H1 (cell line): ENCODE measurements at regions not wholly inside any gene's neighbourhood (a gene's known extent, or its start where the extent isn't known, plus 50 kb on each side); places are given as distances from the start of the nearest gene placed in this dataset.

ENCODE experiments used
- EGR1 ChIP-seq: IDR thresholded peaks from 2 replicates; pipeline ENCODE4 v1.6.1; 2011; ENCODE audit warnings: low read depth, low read length, borderline replicate concordance
- HDAC2 ChIP-seq, 2 experiments: fragments of 300-600 bp in 1 of 2; sonication (generic) in 1 of 2; IDR thresholded peaks; 2 replicates each; pipeline ENCODE4 v1.6.1; 2011 to 2012; ENCODE audit warnings: low read depth in 2 of 2, low read length in 2 of 2, mild to moderate bottlenecking in 2 of 2, moderate library complexity in 2 of 2, borderline replicate concordance in 1 of 2, inconsistent platforms in 1 of 2
- RAD21 ChIP-seq, 2 experiments: IDR thresholded peaks in 1 of 2; conservative IDR thresholded peaks in 1 of 2; 2 replicates each; pipeline ENCODE4 v1.6.1; 2011; ENCODE audit warnings: low read depth in 2 of 2, low read length in 2 of 2, improper control_type of control experiment in 1 of 2, inconsistent platforms in 1 of 2, mild to moderate bottlenecking in 1 of 2, moderate library complexity in 1 of 2
- TF ChIP-seq, protein P1 (sequence below): IDR thresholded peaks from 2 replicates; pipeline ENCODE4 v1.6.1; 2011; ENCODE audit warnings: low read length, improper control_type of control experiment

DNA sequence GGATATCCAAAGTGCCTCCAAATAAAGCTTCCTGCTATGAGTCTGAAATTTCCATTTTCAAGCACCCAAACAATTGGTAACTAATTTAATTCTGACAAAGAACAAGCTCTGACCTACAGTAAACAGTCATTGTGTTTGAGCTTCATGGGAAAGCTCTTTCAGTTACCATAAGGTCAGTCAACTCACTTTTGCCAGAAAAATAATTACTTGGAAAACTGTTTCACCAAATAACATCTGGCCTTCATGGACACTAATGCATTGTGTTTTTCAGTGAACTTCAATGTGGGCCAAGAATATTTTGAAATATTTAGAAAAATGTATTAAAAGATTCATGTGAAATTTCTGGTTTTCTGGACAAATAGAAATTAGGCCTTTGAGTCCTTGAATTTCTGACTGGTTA, 369.9 kb downstream of the GALR1 start (continued):
- TF ChIP-seq RAD21 (IDR thresholded peaks at IDR 0.05 in 1 of 2, conservative IDR thresholded peaks at IDR 0.05 in 1 of 2; ENCODE audit: low read depth in 2 of 2, low read length in 2 of 2), result no peak
- TF ChIP-seq EGR1, result no peak
- TF ChIP-seq, protein P1, sequence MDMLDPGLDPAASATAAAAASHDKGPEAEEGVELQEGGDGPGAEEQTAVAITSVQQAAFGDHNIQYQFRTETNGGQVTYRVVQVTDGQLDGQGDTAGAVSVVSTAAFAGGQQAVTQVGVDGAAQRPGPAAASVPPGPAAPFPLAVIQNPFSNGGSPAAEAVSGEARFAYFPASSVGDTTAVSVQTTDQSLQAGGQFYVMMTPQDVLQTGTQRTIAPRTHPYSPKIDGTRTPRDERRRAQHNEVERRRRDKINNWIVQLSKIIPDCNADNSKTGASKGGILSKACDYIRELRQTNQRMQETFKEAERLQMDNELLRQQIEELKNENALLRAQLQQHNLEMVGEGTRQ, result no peak
- TF ChIP-seq HDAC2 (IDR thresholded peaks at IDR 0.05; ENCODE audit: borderline replicate concordance in 1 of 2, low read depth in 2 of 2, low read length in 2 of 2), result no peak
